HL-60 (cell line): ENCODE measurements at regions not wholly inside any gene's neighbourhood (a gene's known extent, or its start where the extent isn't known, plus 50 kb on each side); places are given as distances from the start of the nearest gene placed in this dataset.

Experiments
- GABPA ChIP-seq: IDR thresholded peaks from 2 replicates; pipeline ENCODE4 v1.6.1; 2012; ENCODE audit warnings: low read depth
- POLR2AphosphoS5 ChIP-seq: IDR thresholded peaks from 2 replicates; pipeline ENCODE4 v1.6.1; 2012; ENCODE audit warnings: low read depth
- REST ChIP-seq: IDR thresholded peaks from 2 replicates; pipeline ENCODE4 v1.6.1; 2012; ENCODE audit warnings: low read depth; ENCODE audit not compliant: insufficient replicate concordance
- TF ChIP-seq, protein P1 (sequence below): IDR thresholded peaks from one replicate; pipeline ENCODE4 v1.5.1; 2011; ENCODE audit warnings: low read length, control low read depth, inconsistent platforms; ENCODE audit not compliant: insufficient read depth

DNA sequence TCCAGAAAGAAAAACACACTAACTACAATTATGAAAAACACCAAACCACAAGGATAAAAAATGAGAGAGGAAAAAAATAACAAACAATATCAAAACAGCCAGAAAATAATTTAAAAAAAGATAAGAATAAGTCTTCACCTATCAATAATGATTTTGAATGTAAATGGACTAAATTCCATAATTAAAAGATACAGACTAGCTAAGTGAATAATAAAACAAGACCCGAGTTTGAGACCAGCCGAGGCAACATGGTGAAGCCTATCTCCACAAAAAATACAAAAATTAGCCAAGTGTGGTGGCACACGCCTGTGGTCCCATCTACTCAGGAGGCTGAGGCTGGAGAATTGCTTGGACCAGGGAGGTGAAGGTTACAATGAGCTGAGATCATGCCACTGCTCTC is 131.1 kb downstream of the MTERF1 start:
- TF ChIP-seq, protein P1, sequence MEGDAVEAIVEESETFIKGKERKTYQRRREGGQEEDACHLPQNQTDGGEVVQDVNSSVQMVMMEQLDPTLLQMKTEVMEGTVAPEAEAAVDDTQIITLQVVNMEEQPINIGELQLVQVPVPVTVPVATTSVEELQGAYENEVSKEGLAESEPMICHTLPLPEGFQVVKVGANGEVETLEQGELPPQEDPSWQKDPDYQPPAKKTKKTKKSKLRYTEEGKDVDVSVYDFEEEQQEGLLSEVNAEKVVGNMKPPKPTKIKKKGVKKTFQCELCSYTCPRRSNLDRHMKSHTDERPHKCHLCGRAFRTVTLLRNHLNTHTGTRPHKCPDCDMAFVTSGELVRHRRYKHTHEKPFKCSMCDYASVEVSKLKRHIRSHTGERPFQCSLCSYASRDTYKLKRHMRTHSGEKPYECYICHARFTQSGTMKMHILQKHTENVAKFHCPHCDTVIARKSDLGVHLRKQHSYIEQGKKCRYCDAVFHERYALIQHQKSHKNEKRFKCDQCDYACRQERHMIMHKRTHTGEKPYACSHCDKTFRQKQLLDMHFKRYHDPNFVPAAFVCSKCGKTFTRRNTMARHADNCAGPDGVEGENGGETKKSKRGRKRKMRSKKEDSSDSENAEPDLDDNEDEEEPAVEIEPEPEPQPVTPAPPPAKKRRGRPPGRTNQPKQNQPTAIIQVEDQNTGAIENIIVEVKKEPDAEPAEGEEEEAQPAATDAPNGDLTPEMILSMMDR = no peak
- TF ChIP-seq REST = no peak
- no peak for TF ChIP-seq POLR2AphosphoS5
- TF ChIP-seq GABPA = no peak
